Fibroblast of mammary gland (primary cell): ENCODE measurements at regions not wholly inside any gene's neighbourhood (a gene's known extent, or its start where the extent isn't known, plus 50 kb on each side); places are given as distances from the start of the nearest gene placed in this dataset.

Source experiments
- DNase-seq: peaks from one replicate; pipeline ENCODE4 v3.0.0-alpha.2; 2010; ENCODE audit warnings: low read depth
- H3K4me3 ChIP-seq: 2 replicates; pipeline ENCODE4 v1.5.1; 2011; ENCODE audit warnings: low read depth, mild to moderate bottlenecking, low read length, moderate library complexity; ENCODE audit not compliant: control insufficient read depth
- TF ChIP-seq, protein P1 (sequence below): conservative IDR thresholded peaks from 2 replicates; pipeline ENCODE4 v1.5.1; 2011; ENCODE audit warnings: low read depth, low read length, inconsistent platforms; ENCODE audit not compliant: control insufficient read depth, insufficient read depth

DNA sequence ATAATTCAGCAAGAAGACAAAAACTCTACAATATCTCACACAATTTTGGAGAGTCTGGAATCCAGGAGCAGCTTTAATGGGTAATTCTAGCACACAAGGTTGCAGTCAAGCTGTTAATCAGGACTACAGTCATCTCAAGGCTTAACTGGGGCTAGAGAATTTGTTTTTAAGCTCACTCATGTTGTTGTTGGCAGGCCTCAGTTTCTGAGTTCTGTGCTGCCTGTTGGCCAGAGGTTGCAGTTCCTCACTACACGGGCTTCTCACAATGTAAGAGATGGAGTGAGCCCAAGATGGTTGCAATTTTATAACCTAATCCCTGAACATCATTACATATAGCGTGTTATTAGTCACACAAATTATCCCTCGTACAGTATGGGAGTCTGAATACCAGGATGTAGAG, 50.6 kb upstream of the TMEFF2 start:
- no peak overlapping the region for H3K4me3 ChIP-seq
- TF ChIP-seq, protein P1, sequence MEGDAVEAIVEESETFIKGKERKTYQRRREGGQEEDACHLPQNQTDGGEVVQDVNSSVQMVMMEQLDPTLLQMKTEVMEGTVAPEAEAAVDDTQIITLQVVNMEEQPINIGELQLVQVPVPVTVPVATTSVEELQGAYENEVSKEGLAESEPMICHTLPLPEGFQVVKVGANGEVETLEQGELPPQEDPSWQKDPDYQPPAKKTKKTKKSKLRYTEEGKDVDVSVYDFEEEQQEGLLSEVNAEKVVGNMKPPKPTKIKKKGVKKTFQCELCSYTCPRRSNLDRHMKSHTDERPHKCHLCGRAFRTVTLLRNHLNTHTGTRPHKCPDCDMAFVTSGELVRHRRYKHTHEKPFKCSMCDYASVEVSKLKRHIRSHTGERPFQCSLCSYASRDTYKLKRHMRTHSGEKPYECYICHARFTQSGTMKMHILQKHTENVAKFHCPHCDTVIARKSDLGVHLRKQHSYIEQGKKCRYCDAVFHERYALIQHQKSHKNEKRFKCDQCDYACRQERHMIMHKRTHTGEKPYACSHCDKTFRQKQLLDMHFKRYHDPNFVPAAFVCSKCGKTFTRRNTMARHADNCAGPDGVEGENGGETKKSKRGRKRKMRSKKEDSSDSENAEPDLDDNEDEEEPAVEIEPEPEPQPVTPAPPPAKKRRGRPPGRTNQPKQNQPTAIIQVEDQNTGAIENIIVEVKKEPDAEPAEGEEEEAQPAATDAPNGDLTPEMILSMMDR: no peak
- DNase-seq: peak; percentile 65
